Lung (tissue), 11 donors: ENCODE measurements at regions not wholly inside any gene's neighbourhood (a gene's known extent, or its start where the extent isn't known, plus 50 kb on each side); places are given as distances from the start of the nearest gene placed in this dataset.

Source experiments
- ATAC-seq: fragments of 200-7000 bp; cut with Tn5 transposase; one replicate; pipeline ENCODE4 v1.9.1; 2020; ENCODE audit warnings: moderate number of reproducible peaks; ENCODE audit not compliant: insufficient read depth, low FRiP score
- DNase-seq, 3 donors: peaks; one replicate each; pipeline ENCODE4 v3.0.0-alpha.2; 2013 to 2017
- H3K27ac ChIP-seq, 2 donors: one replicate each; pipeline ENCODE4 v1.5.1; 2013; ENCODE audit warnings: mild to moderate bottlenecking in 2 of 2, moderate library complexity in 2 of 2, control low read depth in 1 of 2, inconsistent platforms in 1 of 2, low read depth in 1 of 2, low read length in 1 of 2
- H3K27me3 ChIP-seq, 3 donors: one replicate each; pipeline ENCODE4 v1.5.1; 2013; ENCODE audit warnings: low read length in 2 of 3; ENCODE audit not compliant: control insufficient read depth in 3 of 3, insufficient read depth in 3 of 3
- H3K36me3 ChIP-seq, 4 donors: one replicate each; pipeline ENCODE4 v1.5.1; 2013; ENCODE audit warnings: low read length in 4 of 4, mild to moderate bottlenecking in 1 of 4, moderate library complexity in 1 of 4; ENCODE audit not compliant: control insufficient read depth in 4 of 4, insufficient read depth in 4 of 4
- H3K4me1 ChIP-seq, 5 donors: one replicate each; pipeline ENCODE4 v1.5.1; 2013; ENCODE audit warnings: low read length in 5 of 5, mild to moderate bottlenecking in 2 of 5, moderate library complexity in 1 of 5; ENCODE audit not compliant: control insufficient read depth in 5 of 5, insufficient read depth in 5 of 5
- H3K4me3 ChIP-seq: one replicate; pipeline ENCODE4 v1.5.1; 2013; ENCODE audit warnings: mild to moderate bottlenecking, control low read depth, moderate library complexity
- H3K9ac ChIP-seq, 2 donors: one replicate each; pipeline ENCODE4 v1.5.1; 2013; ENCODE audit warnings: low read length in 2 of 2, control low read depth in 1 of 2; ENCODE audit not compliant: insufficient read depth in 1 of 2
- H3K9me3 ChIP-seq, 4 donors: one replicate each; pipeline ENCODE4 v1.5.1; 2013; ENCODE audit warnings: low read length in 3 of 4, mild to moderate bottlenecking in 1 of 4, moderate library complexity in 1 of 4; ENCODE audit not compliant: control insufficient read depth in 4 of 4, insufficient read depth in 3 of 4
- WGBS, 2 donors: extraction: QIAGEN DNeasy Blood & Tissue Kit; methylation state at CpG; one replicate each; pipeline ENCODE4 v1.1.7; 2013; 5-methylcytosine and 5-hydroxymethylcytosine counted together
- TF ChIP-seq, protein P1 (sequence below): IDR thresholded peaks from 2 replicates; pipeline ENCODE4 v1.5.1; 2012; ENCODE audit warnings: mild to moderate bottlenecking; ENCODE audit errors: control extremely low read depth, extremely low read depth
- donor health status: control.
- donor health status: control.
- donor health status: Bipolar disorder and iron deficiency.
- donor health status: healthy.
- donor health status: DM: yes; HTN: yes; CAD: no.

DNA sequence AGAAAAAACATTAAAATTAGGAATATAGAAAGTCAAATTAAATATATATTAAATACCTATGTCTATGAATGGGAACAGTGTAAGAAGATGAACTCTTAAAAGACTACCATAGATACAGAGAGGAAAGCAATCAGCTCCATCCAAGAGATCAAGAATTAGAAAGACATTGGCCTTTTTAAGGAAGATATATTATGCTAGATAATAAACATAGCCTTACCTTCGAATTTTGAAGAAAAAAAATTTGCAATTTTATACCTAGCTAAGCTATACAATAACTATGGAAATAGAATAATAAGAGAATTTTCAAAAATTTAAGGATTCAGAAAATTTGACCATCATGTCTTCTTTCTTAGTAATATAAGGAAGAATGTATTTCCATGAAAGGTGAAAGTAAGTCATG lies 74.7 kb upstream of the MYT1L start:
- 71 to 83% methylated on average over 1 of the region's 1 CpG for WGBS, 2 donors
- DNase-seq: no peak
- ATAC-seq: no peak
- Histone ChIP-seq H3K9me3 (peaks cover 0 to 3% (median 1%) of the 10 kb centered on the region in 4 donors), H3K4me3 (no peak overlapping the region), H3K27me3 (no peaks in the 10 kb centered on the region), H3K27ac (no peak overlapping the region), H3K4me1 (peaks cover 0 to 11% (median 0%) of the 10 kb centered on the region in 5 donors), H3K36me3 (no peaks in the 10 kb centered on the region), H3K9ac (no peak overlapping the region)
- TF ChIP-seq, protein P1, sequence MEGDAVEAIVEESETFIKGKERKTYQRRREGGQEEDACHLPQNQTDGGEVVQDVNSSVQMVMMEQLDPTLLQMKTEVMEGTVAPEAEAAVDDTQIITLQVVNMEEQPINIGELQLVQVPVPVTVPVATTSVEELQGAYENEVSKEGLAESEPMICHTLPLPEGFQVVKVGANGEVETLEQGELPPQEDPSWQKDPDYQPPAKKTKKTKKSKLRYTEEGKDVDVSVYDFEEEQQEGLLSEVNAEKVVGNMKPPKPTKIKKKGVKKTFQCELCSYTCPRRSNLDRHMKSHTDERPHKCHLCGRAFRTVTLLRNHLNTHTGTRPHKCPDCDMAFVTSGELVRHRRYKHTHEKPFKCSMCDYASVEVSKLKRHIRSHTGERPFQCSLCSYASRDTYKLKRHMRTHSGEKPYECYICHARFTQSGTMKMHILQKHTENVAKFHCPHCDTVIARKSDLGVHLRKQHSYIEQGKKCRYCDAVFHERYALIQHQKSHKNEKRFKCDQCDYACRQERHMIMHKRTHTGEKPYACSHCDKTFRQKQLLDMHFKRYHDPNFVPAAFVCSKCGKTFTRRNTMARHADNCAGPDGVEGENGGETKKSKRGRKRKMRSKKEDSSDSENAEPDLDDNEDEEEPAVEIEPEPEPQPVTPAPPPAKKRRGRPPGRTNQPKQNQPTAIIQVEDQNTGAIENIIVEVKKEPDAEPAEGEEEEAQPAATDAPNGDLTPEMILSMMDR: no peak

DNA sequence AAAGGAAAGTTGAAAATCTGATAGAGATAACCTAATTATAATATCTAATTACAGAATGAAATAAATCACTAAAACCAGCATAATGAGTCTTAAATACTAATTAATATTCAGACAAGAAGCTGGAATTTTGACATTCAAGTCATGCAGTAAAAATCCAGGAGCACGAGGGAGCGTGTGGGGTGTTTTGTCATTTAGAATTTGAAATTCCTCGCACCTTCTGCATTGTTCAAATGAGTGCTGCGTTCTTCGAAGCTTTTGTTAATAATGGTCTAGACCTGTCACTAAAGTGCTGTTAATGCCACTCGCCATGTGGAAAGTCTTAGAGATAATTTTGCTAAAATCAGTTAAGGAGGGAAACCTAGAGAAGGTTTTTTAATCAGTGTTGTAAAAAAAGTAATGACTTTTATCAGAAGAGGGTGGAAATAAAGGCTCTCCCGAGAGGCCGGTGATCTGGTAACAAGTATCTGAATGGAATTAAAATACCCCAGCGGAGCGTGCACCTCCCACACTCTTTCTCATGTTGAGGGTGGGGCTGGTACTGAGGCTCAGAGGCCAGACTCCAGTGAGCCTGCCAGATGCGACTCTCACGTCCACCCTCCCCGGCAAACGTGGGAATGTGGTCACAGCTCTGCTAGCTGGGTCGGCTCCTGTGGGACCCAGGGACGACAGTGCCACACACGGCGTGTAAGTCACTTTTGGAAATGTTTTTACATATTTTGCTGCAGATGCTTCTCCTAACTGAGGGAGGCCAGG lies 69.4 kb upstream of the MYT1L start:
- TF ChIP-seq, protein P1: no peak
- ATAC-seq: no peak
- no peak overlapping the region for H3K9ac ChIP-seq
- WGBS, 2 donors: 86 to 92% methylated on average over 18 of the region's 18 CpGs
- H3K36me3 ChIP-seq: no peaks in the 10 kb centered on the region
- H3K9me3 ChIP-seq: peaks cover 0 to 2% (median under 1%) of the 10 kb centered on the region in 4 donors
- no peaks in the 10 kb centered on the region for H3K27me3 ChIP-seq
- DNase-seq: no peak
- H3K4me1 ChIP-seq: peaks cover 0 to 14% (median 0%) of the 10 kb centered on the region in 5 donors
- H3K27ac ChIP-seq: no peak overlapping the region
- no peak overlapping the region for H3K4me3 ChIP-seq

DNA sequence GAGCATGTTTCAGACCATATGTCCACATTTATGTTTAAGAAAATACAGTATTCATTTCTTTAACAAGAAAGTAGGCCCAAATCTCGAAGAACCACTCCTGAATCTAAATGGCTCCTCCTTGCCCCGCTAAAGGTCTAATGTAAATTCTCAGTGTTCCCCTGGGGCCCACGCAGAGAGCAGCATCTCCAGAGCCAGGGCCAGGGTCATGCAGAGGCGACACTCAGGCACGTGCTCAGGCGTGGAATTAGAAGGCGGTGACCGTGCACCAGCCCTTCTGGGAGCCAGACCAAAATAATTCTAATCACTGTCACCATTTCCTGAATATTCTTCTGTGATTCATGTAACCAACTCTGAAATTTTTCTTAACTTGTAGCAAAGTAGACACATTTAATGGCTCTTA lies 68.3 kb upstream of the MYT1L start:
- H3K27me3 ChIP-seq: no peaks in the 10 kb centered on the region
- peaks cover 0 to 2% (median 0%) of the 10 kb centered on the region in 4 donors for H3K9me3 ChIP-seq
- TF ChIP-seq, protein P1: no peak
- peaks cover 0 to 14% (median 0%) of the 10 kb centered on the region in 5 donors for H3K4me1 ChIP-seq
- WGBS, 2 donors: 74 to 82% methylated on average over 8 of the region's 8 CpGs
- no peak overlapping the region for H3K4me3 ChIP-seq
- H3K27ac ChIP-seq: no peak overlapping the region
- H3K36me3 ChIP-seq: no peaks in the 10 kb centered on the region
- DNase-seq (no peak), ATAC-seq (no peak)
- H3K9ac ChIP-seq: no peak overlapping the region
